COLO668 (cell line): ENCODE measurements at regions not wholly inside any gene's neighbourhood (a gene's known extent, or its start where the extent isn't known, plus 50 kb on each side); places are given as distances from the start of the nearest gene placed in this dataset.

Source experiments
- DNase-seq: peaks from one replicate; lab custom pipeline; 2025; ENCODE audit not compliant: unreplicated experiment; lab: John Stamatoyannopoulos, UW

GRCh38 chr7:142414915-142415314 is 157.1 kb upstream of the PRSS58 start:
- no peak for DNase-seq

GRCh38 chr7:142414135-142414534 is 156.3 kb upstream of the PRSS58 start:
- no peak for DNase-seq

- no peak for DNase-seq
These were observed 155.6 kb upstream of the PRSS58 start for GRCh38 chr7:142413280-142414000.

GRCh38 chr7:142412551-142413193 is 154.8 kb upstream of the PRSS58 start:
- no peak for DNase-seq

- DNase-seq: no peak
These were observed 151.6 kb upstream of the PRSS58 start for GRCh38 chr7:142409471-142409870.

GRCh38 chr7:142408794-142409193 is 150.9 kb upstream of the PRSS58 start:
- no peak for DNase-seq

GRCh38 chr7:142407939-142408570 is 150.2 kb upstream of the PRSS58 start:
- DNase-seq: no peak

GRCh38 chr7:142405122-142405765 is 147.4 kb upstream of the PRSS58 start:
- DNase-seq: no peak

GRCh38 chr7:142401951-142402350 is 144.1 kb upstream of the PRSS58 start:
- no peak for DNase-seq

GRCh38 chr7:142400042-142400533 is 142.2 kb upstream of the PRSS58 start:
- DNase-seq: no peak

- peak; percentile 9 for DNase-seq
These were observed 133.5 kb upstream of the PRSS58 start for GRCh38 chr7:142391191-142391992.

- DNase-seq: peak; percentile 10
These were observed 131.7 kb upstream of the PRSS58 start for GRCh38 chr7:142389544-142389943.

- peak; percentile 37 for DNase-seq
These were observed 127.9 kb upstream of the PRSS58 start for GRCh38 chr7:142385491-142386340.

GRCh38 chr7:142384493-142384922 is 126.7 kb upstream of the PRSS58 start:
- DNase-seq: no peak

GRCh38 chr7:142383841-142384492 is 126.1 kb upstream of the PRSS58 start:
- DNase-seq: no peak

- no peak for DNase-seq
These were observed 124.0 kb upstream of the PRSS58 start for GRCh38 chr7:142381727-142382390.

GRCh38 chr7:142380069-142380468 is 122.2 kb upstream of the PRSS58 start:
- DNase-seq: no peak

GRCh38 chr7:142379201-142379885 is 121.5 kb upstream of the PRSS58 start:
- DNase-seq: no peak
